Astrocyte (in vitro differentiated cells and primary cell): ENCODE measurements at regions not wholly inside any gene's neighbourhood (a gene's known extent, or its start where the extent isn't known, plus 50 kb on each side); places are given as distances from the start of the nearest gene placed in this dataset.

Experiments used
- DNase-seq: peaks from one replicate; pipeline ENCODE4 v3.0.0-alpha.2; 2010; ENCODE audit warnings: low read depth
- FAIRE-seq: peaks from 2 replicates; lab custom pipeline; 2011; peaks lifted over from hg19 to GRCh38; lab: Jason Lieb, UNC
- H2AFZ ChIP-seq: 2 replicates; pipeline ENCODE4 v1.6.0; 2012; ENCODE audit warnings: low read depth, low read length, inconsistent platforms
- H3K27ac ChIP-seq: 2 replicates; pipeline ENCODE4 v1.5.1; 2011; ENCODE audit warnings: low read depth, low read length, inconsistent platforms
- H3K27me3 ChIP-seq: 2 replicates; pipeline ENCODE4 v1.6.0; 2011; ENCODE audit warnings: low read length, inconsistent platforms; ENCODE audit not compliant: insufficient read depth
- H3K36me3 ChIP-seq: 2 replicates; pipeline ENCODE4 v1.5.1; 2011; ENCODE audit warnings: low read length, inconsistent platforms; ENCODE audit not compliant: insufficient read depth
- H3K4me1 ChIP-seq: 2 replicates; pipeline ENCODE4 v1.5.1; 2011; ENCODE audit warnings: low read length, inconsistent platforms; ENCODE audit not compliant: insufficient read depth
- H3K4me2 ChIP-seq: 2 replicates; pipeline ENCODE4 v1.6.0; 2012; ENCODE audit warnings: low read length, inconsistent platforms
- H3K4me3 ChIP-seq: 2 replicates; pipeline ENCODE4 v1.5.1; 2011; ENCODE audit warnings: low read depth, mild to moderate bottlenecking, low read length, inconsistent platforms; ENCODE audit not compliant: insufficient read depth
- H3K79me2 ChIP-seq: 2 replicates; pipeline ENCODE4 v1.6.0; 2012; ENCODE audit warnings: mild to moderate bottlenecking, low read length, inconsistent platforms; ENCODE audit not compliant: insufficient read depth
- H3K9ac ChIP-seq: 2 replicates; pipeline ENCODE4 v1.6.0; 2012; ENCODE audit warnings: mild to moderate bottlenecking, low read length, inconsistent platforms
- H3K9me3 ChIP-seq: 2 replicates; pipeline ENCODE4 v1.5.1; 2012; ENCODE audit warnings: low read depth, mild to moderate bottlenecking, low read length, inconsistent platforms; ENCODE audit not compliant: insufficient read depth
- H4K20me1 ChIP-seq: 2 replicates; pipeline ENCODE4 v1.6.0; 2012; ENCODE audit warnings: low read length, inconsistent platforms; ENCODE audit not compliant: insufficient read depth
- H3K27ac Mint-ChIP-seq: one replicate; pipeline ENCODE4 v1.8.0; 2021; ENCODE audit warnings: mild to moderate bottlenecking, mixed read lengths; ENCODE audit not compliant: unreplicated experiment
- H3K27me3 Mint-ChIP-seq: one replicate; pipeline ENCODE4 v1.8.0; 2021; ENCODE audit warnings: low read depth, mixed read lengths; ENCODE audit not compliant: unreplicated experiment
- H3K36me3 Mint-ChIP-seq: one replicate; pipeline ENCODE4 v1.8.0; 2021; ENCODE audit warnings: low read depth, mixed read lengths; ENCODE audit not compliant: unreplicated experiment
- H3K4me1 Mint-ChIP-seq: one replicate; pipeline ENCODE4 v1.8.0; 2021; ENCODE audit warnings: low read depth, mixed read lengths; ENCODE audit not compliant: unreplicated experiment
- H3K4me3 Mint-ChIP-seq: one replicate; pipeline ENCODE4 v1.8.0; 2021; ENCODE audit warnings: mild to moderate bottlenecking, moderate library complexity, mixed read lengths; ENCODE audit not compliant: unreplicated experiment
- H3K9me3 Mint-ChIP-seq: one replicate; pipeline ENCODE4 v1.8.0; 2021; ENCODE audit warnings: mild to moderate bottlenecking, mixed read lengths; ENCODE audit not compliant: unreplicated experiment
- EZH2 ChIP-seq: IDR thresholded peaks from 2 replicates; pipeline ENCODE4 v1.6.1; 2012; ENCODE audit warnings: mild to moderate bottlenecking, low read length, inconsistent platforms; ENCODE audit not compliant: insufficient read depth
- TF ChIP-seq, protein P1 (sequence below): IDR thresholded peaks from 2 replicates; pipeline ENCODE4 v1.5.1; 2011; ENCODE audit warnings: low read depth, mild to moderate bottlenecking, inconsistent platforms, low read length, moderate library complexity; ENCODE audit not compliant: insufficient read depth

DNA sequence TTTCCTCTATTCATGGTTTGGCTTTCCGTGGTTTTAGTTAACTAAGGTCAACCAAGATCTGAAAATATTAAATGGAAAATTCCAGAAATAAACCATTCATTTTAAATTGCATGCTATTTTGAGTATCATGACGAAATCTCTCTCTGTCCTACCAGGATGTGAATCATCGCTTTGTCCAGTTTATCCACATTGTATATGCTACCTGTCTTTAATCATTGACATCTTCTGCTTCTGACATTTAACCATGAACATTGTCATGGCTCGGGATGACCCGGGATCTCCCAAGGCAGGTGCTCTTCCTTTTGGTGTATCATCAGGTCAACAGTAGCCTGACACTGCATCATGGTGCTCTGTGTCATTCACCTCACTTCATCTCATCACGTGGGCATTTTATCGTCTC lies 125.5 kb upstream of the HNRNPU start:
- peaks cover 9% of the 10 kb centered on the region for H3K4me1 Mint-ChIP-seq
- FAIRE-seq: no peak
- Histone ChIP-seq H3K9ac (no peak overlapping the region), H3K4me3 (no peak overlapping the region), H4K20me1 (no peaks in the 10 kb centered on the region), H3K36me3 (no peaks in the 10 kb centered on the region), H3K79me2 (no peaks in the 10 kb centered on the region), H3K9me3 (no peaks in the 10 kb centered on the region), H2AFZ (no peak overlapping the region), H3K4me2 (no peak overlapping the region), H3K27ac (peak overlapping the region; percentile 22), H3K27me3 (no peaks in the 10 kb centered on the region), H3K4me1 (peaks cover 11% of the 10 kb centered on the region)
- H3K27ac Mint-ChIP-seq: no peak overlapping the region
- no peak for TF ChIP-seq EZH2
- TF ChIP-seq, protein P1, sequence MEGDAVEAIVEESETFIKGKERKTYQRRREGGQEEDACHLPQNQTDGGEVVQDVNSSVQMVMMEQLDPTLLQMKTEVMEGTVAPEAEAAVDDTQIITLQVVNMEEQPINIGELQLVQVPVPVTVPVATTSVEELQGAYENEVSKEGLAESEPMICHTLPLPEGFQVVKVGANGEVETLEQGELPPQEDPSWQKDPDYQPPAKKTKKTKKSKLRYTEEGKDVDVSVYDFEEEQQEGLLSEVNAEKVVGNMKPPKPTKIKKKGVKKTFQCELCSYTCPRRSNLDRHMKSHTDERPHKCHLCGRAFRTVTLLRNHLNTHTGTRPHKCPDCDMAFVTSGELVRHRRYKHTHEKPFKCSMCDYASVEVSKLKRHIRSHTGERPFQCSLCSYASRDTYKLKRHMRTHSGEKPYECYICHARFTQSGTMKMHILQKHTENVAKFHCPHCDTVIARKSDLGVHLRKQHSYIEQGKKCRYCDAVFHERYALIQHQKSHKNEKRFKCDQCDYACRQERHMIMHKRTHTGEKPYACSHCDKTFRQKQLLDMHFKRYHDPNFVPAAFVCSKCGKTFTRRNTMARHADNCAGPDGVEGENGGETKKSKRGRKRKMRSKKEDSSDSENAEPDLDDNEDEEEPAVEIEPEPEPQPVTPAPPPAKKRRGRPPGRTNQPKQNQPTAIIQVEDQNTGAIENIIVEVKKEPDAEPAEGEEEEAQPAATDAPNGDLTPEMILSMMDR: no peak
- peaks cover 5% of the 10 kb centered on the region for H3K9me3 Mint-ChIP-seq
- peak; percentile 41 for DNase-seq
- H3K36me3 Mint-ChIP-seq: peaks cover 12% of the 10 kb centered on the region
- H3K4me3 Mint-ChIP-seq: no peak overlapping the region
- H3K27me3 Mint-ChIP-seq: no peaks in the 10 kb centered on the region

DNA sequence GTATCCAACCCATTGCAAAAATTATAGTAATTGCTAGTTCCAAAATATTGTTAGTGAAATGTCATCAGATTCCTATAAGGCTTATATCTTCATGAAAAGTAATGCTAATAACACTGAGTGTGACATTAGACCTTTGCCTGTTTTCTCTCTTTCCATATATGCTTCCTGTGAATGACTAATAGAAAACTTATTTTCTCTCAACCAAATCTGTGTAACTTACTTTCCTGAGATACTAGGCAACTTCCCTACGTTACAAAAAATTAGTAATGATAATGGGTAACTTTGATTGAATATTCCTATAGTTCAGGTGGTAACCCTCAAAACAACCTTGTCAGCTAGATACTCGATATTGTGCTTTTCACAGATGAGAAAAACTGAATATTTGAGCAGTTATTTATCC lies 124.2 kb upstream of the HNRNPU start:
- H3K4me3 ChIP-seq: no peak overlapping the region
- no peak overlapping the region for H3K27ac Mint-ChIP-seq

DNA sequence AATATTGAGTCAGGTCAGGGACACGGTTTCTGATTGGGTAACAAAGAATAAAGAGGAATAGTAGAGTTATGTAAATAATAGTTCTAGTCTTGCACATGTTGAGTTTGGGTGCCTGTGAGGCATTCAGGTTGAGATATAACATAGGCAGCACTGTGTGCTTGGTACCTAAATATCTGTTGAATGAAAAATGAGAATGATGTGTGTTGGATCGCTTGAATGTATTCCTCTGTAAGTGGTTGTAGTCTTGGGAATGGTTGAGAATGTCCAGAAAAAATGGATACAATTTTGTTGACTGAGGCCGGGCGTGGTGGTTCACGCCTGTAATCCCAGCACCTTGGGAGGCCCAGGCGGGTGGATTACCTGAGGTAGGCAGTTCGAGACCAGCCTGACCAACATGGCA lies 116.3 kb upstream of the HNRNPU start:
- H3K9ac ChIP-seq: no peak overlapping the region
- Mint-ChIP-seq H3K36me3 (peaks cover 8% of the 10 kb centered on the region), H3K9me3 (peaks cover 2% of the 10 kb centered on the region), H3K27me3 (no peaks in the 10 kb centered on the region), H3K4me1 (no peaks in the 10 kb centered on the region), H3K27ac (no peak overlapping the region), H3K4me3 (no peak overlapping the region)
- H3K4me1 ChIP-seq: no peaks in the 10 kb centered on the region
- H3K4me2 ChIP-seq: no peak overlapping the region
- no peaks in the 10 kb centered on the region for H3K79me2 ChIP-seq
- H2AFZ ChIP-seq: no peak overlapping the region
- no peaks in the 10 kb centered on the region for H4K20me1 ChIP-seq
- no peak overlapping the region for H3K27ac ChIP-seq
- H3K36me3 ChIP-seq: no peaks in the 10 kb centered on the region
- no peak for TF ChIP-seq EZH2
- TF ChIP-seq, protein P1: no peak
- no peak overlapping the region for H3K4me3 ChIP-seq
- DNase-seq: no peak
- H3K9me3 ChIP-seq: no peaks in the 10 kb centered on the region
- FAIRE-seq: no peak
- H3K27me3 ChIP-seq: no peaks in the 10 kb centered on the region

More for the DNA sequence above, 124.2 kb upstream of the HNRNPU start:
- peaks cover 11% of the 10 kb centered on the region for H3K4me1 ChIP-seq
- H4K20me1 ChIP-seq: no peaks in the 10 kb centered on the region
- H3K9ac ChIP-seq: no peak overlapping the region
- Mint-ChIP-seq H3K9me3 (peaks cover 5% of the 10 kb centered on the region), H3K4me3 (no peak overlapping the region), H3K36me3 (peaks cover 12% of the 10 kb centered on the region), H3K27me3 (no peaks in the 10 kb centered on the region), H3K4me1 (peaks cover 9% of the 10 kb centered on the region)
- TF ChIP-seq, protein P1: no peak
- TF ChIP-seq EZH2: no peak
- H3K36me3 ChIP-seq: no peaks in the 10 kb centered on the region
- no peaks in the 10 kb centered on the region for H3K9me3 ChIP-seq
- H3K27me3 ChIP-seq: no peaks in the 10 kb centered on the region
- peak overlapping the region; percentile 11 for H3K4me2 ChIP-seq
- no peaks in the 10 kb centered on the region for H3K79me2 ChIP-seq
- DNase-seq (no peak), FAIRE-seq (peak; percentile 56)
- H3K27ac ChIP-seq: no peak overlapping the region
- no peak overlapping the region for H2AFZ ChIP-seq
